AG10803 (cell line): ENCODE measurements at regions not wholly inside any gene's neighbourhood (a gene's known extent, or its start where the extent isn't known, plus 50 kb on each side); places are given as distances from the start of the nearest gene placed in this dataset.

Experiments used
- DNase-seq: peaks from one replicate; pipeline ENCODE4 v3.0.0; 2010; ENCODE audit warnings: low read depth
- H3K4me3 ChIP-seq: 2 replicates; pipeline ENCODE4 v1.5.1; 2011; ENCODE audit warnings: mild to moderate bottlenecking, low read length, control low read depth
- CTCF ChIP-seq: conservative IDR thresholded peaks from 2 replicates; pipeline ENCODE4 v1.5.1; 2011; ENCODE audit warnings: mild to moderate bottlenecking, low read length, control low read depth, inconsistent platforms

- DNase-seq: no peak
- TF ChIP-seq CTCF: no peak
- no peak overlapping the region for H3K4me3 ChIP-seq
Observed at GRCh38 chr16:52237823-52238222, 309.1 kb downstream of the TOX3 start.

GRCh38 chr16:52235186-52235585 lies 311.8 kb downstream of the TOX3 start:
- DNase-seq: no peak
- no peak for TF ChIP-seq CTCF
- no peak overlapping the region for H3K4me3 ChIP-seq

GRCh38 chr16:52234626-52235025 lies 312.3 kb downstream of the TOX3 start:
- H3K4me3 ChIP-seq: no peak overlapping the region
- no peak for TF ChIP-seq CTCF
- DNase-seq: no peak

- no peak overlapping the region for H3K4me3 ChIP-seq
- TF ChIP-seq CTCF: no peak
- DNase-seq: no peak
Observed at GRCh38 chr16:52229471-52229870, 317.5 kb downstream of the TOX3 start.

- no peak for DNase-seq
- no peak for TF ChIP-seq CTCF
- no peak overlapping the region for H3K4me3 ChIP-seq
Observed at GRCh38 chr16:52227851-52228250, 319.1 kb downstream of the TOX3 start.

- no peak for DNase-seq
Observed at GRCh38 chr16:52212841-52213240, 334.1 kb downstream of the TOX3 start.

GRCh38 chr16:52209227-52209626 lies 337.7 kb downstream of the TOX3 start:
- no peak for DNase-seq
- TF ChIP-seq CTCF: no peak
- H3K4me3 ChIP-seq: no peak overlapping the region

More at GRCh38 chr16:52212841-52213240, 334.1 kb downstream of the TOX3 start:
- H3K4me3 ChIP-seq: no peak overlapping the region
- TF ChIP-seq CTCF: no peak
